Mucosa of descending colon (tissue), 3 donors: ENCODE measurements at regions not wholly inside any gene's neighbourhood (a gene's known extent, or its start where the extent isn't known, plus 50 kb on each side); places are given as distances from the start of the nearest gene placed in this dataset.

Source experiments
- ATAC-seq: fragments of 200-7000 bp; cut with Tn5 transposase; one replicate; pipeline ENCODE4 v1.9.1; 2020; ENCODE audit warnings: mild to moderate bottlenecking, moderate library complexity
- DNase-seq, 3 donors: peaks; one replicate each; pipeline ENCODE4 v3.0.0-alpha.2; 2020
- H3K36me3 ChIP-seq: fragments of 200-600 bp; one replicate; pipeline ENCODE4 v1.8.0; 2021; ENCODE audit warnings: low read depth, mild to moderate bottlenecking
- H3K4me1 ChIP-seq: fragments of 200-600 bp; one replicate; pipeline ENCODE4 v1.8.0; 2021; ENCODE audit warnings: low read depth, mild to moderate bottlenecking
- H3K4me3 ChIP-seq: fragments of 200-600 bp; one replicate; pipeline ENCODE4 v1.8.0; 2021; ENCODE audit warnings: mild to moderate bottlenecking
- H3K9me3 ChIP-seq: fragments of 200-600 bp; one replicate; pipeline ENCODE4 v1.8.0; 2021; ENCODE audit warnings: mild to moderate bottlenecking
- CTCF ChIP-seq: fragments of 200-600 bp; IDR thresholded peaks from one replicate; pipeline ENCODE4 v1.8.0; 2022; ENCODE audit warnings: antibody characterized with exemption, mild to moderate bottlenecking
- intact Hi-C, 2 donors: fragments of 100-400 bp; cut with DNase I in 1 of 2; cut with micrococcal nuclease in 1 of 2; formaldehyde crosslinking; loops; one replicate each; pipeline versions ENCODE4 v1.11.0 to v1.11.1; 2022; cut with DNase I, micrococcal nuclease
- donor health status: DM: no; HTN: no; CAD: no; lungs with moderate emphysema.
- donor health status: DM: no; HTN: no; CAD: no.
- donor health status: DM: no; HTN: yes; CAD: no.

DNA sequence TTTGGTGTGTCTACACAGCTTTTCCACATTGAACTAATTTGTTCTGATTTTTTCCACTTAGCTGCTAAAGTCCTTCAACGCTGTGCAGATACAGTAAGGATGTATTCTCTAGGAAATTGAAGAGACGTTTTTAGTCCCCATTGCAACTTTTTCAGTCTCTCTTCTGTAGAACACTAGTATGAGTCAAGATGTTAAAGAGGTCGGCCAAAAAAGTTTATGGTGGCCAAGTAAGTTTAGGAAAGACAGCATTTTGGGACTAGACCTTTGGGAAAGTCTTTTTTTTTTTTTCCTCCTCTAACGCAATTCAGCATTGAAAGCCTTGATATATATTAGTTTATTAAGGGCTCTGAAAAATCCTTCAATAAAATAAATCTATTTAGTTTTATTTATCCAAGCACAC lies 243.5 kb upstream of the FBXL7 start:
- Histone ChIP-seq H3K4me1 (no peaks in the 10 kb centered on the region), H3K9me3 (no peaks in the 10 kb centered on the region), H3K36me3 (no peaks in the 10 kb centered on the region), H3K4me3 (no peak overlapping the region)
- no peak for TF ChIP-seq CTCF
- intact Hi-C loops = no loop called here
- ATAC-seq (no peak), DNase-seq (no peak)

- intact Hi-C loops = no loop called here
These were observed 244.4 kb upstream of the FBXL7 start for GRCh38 chr5:15255576-15255975.

DNA sequence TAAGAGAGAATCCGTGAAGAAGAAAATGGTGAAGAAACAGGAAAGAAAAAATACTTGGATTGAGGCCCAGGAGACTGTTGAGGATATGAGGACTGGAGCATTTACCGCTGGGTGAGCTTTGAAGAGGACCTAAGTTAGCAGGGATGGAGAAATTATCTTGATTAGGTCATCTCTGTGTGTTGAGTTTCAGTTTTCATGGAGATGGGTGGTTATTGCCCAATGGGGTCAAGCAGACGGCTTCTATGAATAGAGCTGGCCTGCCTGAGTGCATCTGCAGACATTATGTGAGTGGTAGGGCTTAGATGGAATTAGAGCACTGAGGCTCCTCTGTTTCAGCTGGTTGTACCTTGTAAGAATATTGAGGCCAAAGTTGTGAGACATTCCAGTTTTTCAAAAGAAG lies 245.4 kb upstream of the FBXL7 start:
- no peaks in the 10 kb centered on the region for H3K36me3 ChIP-seq
- intact Hi-C loops = no loop called here
- H3K4me3 ChIP-seq = no peak overlapping the region
- TF ChIP-seq CTCF = no peak
- ATAC-seq = no peak
- H3K4me1 ChIP-seq = no peaks in the 10 kb centered on the region
- H3K9me3 ChIP-seq = no peaks in the 10 kb centered on the region
- DNase-seq = no peak

More at GRCh38 chr5:15255576-15255975, 244.4 kb upstream of the FBXL7 start:
- ATAC-seq (no peak), DNase-seq (no peak)
- Histone ChIP-seq H3K4me3 (no peak overlapping the region), H3K9me3 (no peaks in the 10 kb centered on the region), H3K4me1 (no peaks in the 10 kb centered on the region), H3K36me3 (no peaks in the 10 kb centered on the region)
- no peak for TF ChIP-seq CTCF

DNA sequence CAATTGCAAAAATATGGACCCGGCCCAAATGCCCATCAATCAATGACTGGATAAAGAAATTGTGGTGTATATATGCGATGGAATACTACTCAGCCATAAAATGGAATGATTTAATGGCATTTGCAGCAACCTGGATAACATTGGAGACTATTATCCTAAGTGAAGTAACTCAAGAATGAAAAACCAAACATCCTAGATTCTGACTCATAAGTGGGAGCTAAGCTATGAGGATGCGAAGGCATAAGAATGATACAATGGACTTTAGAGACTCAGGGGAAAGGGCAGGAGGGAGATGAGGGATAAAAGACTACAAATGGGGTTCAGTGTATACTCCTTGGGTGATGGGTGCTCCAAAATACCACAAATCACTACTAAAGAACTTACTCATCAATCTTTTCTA lies 247.6 kb upstream of the FBXL7 start:
- intact Hi-C loops = no loop called here
- Histone ChIP-seq H3K4me3 (no peak overlapping the region), H3K9me3 (no peaks in the 10 kb centered on the region), H3K4me1 (no peaks in the 10 kb centered on the region), H3K36me3 (no peaks in the 10 kb centered on the region)
- no peak for ATAC-seq
- no peak for DNase-seq
- no peak for TF ChIP-seq CTCF

GRCh38 chr5:15249152-15249551 lies 250.8 kb upstream of the FBXL7 start:
- Histone ChIP-seq H3K4me3 (no peak overlapping the region), H3K36me3 (no peaks in the 10 kb centered on the region), H3K4me1 (no peaks in the 10 kb centered on the region), H3K9me3 (peaks cover 15% of the 10 kb centered on the region)
- DNase-seq (no peak), ATAC-seq (no peak)
- TF ChIP-seq CTCF = no peak
- intact Hi-C loops = no loop called here

DNA sequence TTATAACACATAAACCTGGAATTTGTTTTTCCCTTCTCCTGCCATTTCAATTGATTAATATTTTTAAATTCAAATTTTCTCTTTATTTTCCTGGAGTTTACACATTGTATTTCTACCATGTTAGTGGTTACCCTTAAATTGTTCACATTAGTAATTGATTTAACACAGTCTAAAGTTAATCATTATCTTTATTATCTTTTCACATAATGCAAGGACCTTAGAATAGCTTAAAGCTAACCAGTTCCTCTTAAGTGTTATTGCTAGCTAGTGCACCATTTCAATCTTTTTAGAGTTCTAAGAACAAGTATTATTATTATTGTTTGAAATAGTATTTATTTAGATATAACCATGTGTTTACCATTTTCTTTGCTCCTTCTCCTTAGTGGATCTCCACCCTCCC lies 251.2 kb upstream of the FBXL7 start:
- TF ChIP-seq CTCF = no peak
- H3K4me3 ChIP-seq = no peak overlapping the region
- ATAC-seq = no peak
- intact Hi-C loops = no loop called here
- no peak for DNase-seq
- no peaks in the 10 kb centered on the region for H3K36me3 ChIP-seq
- H3K9me3 ChIP-seq = peaks cover 15% of the 10 kb centered on the region
- H3K4me1 ChIP-seq = no peaks in the 10 kb centered on the region
